ENCODE measurements at regions not wholly inside any gene's neighbourhood (a gene's known extent, or its start where the extent isn't known, plus 50 kb on each side); places are given as distances from the start of the nearest gene placed in this dataset.

- TF ChIP-seq GATA2 (IDR thresholded peaks at IDR 0.05; ENCODE audit: insufficient read depth, insufficient read length, low read depth, low read length) (no peak), MYC (IDR thresholded peaks at IDR 0.05; ENCODE audit: low read depth, low read length) (no peak), MAX (IDR thresholded peaks at IDR 0.05; ENCODE audit: insufficient read depth, insufficient read length) (no peak), FOS (IDR thresholded peaks at IDR 0.05; ENCODE audit: borderline replicate concordance, insufficient read depth, low read length) (no peak), POLR2A (IDR thresholded peaks at IDR 0.05; ENCODE audit: low read depth, low read length) (no peak)
- DNase-seq (ENCODE audit: low read depth, low spot score) (no peak), FAIRE-seq (no peak)
- Histone ChIP-seq H3K9ac (replicated peaks; ENCODE audit: extremely low read depth, insufficient read depth, low read length) (no peak overlapping the region), H3K4me1 (ENCODE audit: control insufficient read depth, extremely low read depth, insufficient read depth, low read length) (no peaks in the 10 kb centered on the region), H3K79me2 (ENCODE audit: control insufficient read depth, insufficient read depth, low read length) (no peaks in the 10 kb centered on the region), H3K27ac (ENCODE audit: insufficient read depth, low read depth, low read length) (no peak overlapping the region), H3K36me3 (ENCODE audit: control insufficient read depth in 2 of 2, extremely low read depth in 1 of 2, insufficient read depth in 2 of 2, low read length in 2 of 2) (no peaks in the 10 kb centered on the region), H3K9me1 (replicated peaks; ENCODE audit: control insufficient read depth, extremely low read depth, insufficient read depth, low read length) (no peaks in the 10 kb centered on the region), H3K4me2 (ENCODE audit: insufficient read depth, low read length) (no peak overlapping the region), H3K27me3 (ENCODE audit: control insufficient read depth in 2 of 2, insufficient read depth in 2 of 2, low read length in 2 of 2) (no peaks in the 10 kb centered on the region), H4K20me1 (replicated peaks; ENCODE audit: control insufficient read depth, extremely low read depth, insufficient read depth, low read length) (no peaks in the 10 kb centered on the region), H3K4me3 (replicated peaks in 1 of 3; ENCODE audit: insufficient read depth in 1 of 3, low read depth in 1 of 3, low read length in 3 of 3) (no peak overlapping the region), H2AFZ (ENCODE audit: low read depth, low read length) (no peak overlapping the region), H3K9me3 (replicated peaks; ENCODE audit: control insufficient read depth, insufficient read depth, low read length) (no peaks in the 10 kb centered on the region)
- dilution Hi-C loops (cut with MboI; ENCODE audit: extremely low pct_ligation_motif_present, low sequenced_read_pairs) (no loop called here), intact Hi-C loops (cut with micrococcal nuclease) (no loop called here)
- POLR2A ChIA-PET, result no interaction called here
- BruUV-seq (replicated peaks), result no TSS peak
- CTCF ChIA-PET, result interaction anchor here (1.4 kb wide), 1 partner anchor 13 kb away, joined by 3 read pairs; no protein-coding TSS in a partner anchor
Observed at GRCh38 chr2:129910446-129911362, 68.8 kb upstream of the RAB6C start.

GRCh38 chr2:129911363-129912065, 68.0 kb upstream of the RAB6C start:
- POLR2A ChIA-PET, result no interaction called here
- H3K27ac ChIP-seq (ENCODE audit: insufficient read depth, low read depth, low read length), result no peak overlapping the region
- TF ChIP-seq CTCF (IDR thresholded peaks at IDR 0.05; ENCODE audit: extremely low read depth in 1 of 2, insufficient read depth in 1 of 2, low read depth in 1 of 2, low read length in 2 of 2) (no peak), EZH2 (IDR thresholded peaks at IDR 0.05; ENCODE audit: borderline replicate concordance, low read depth, low read length, severe bottlenecking) (no peak), MYC (IDR thresholded peaks at IDR 0.05; ENCODE audit: low read depth, low read length) (no peak), GATA2 (IDR thresholded peaks at IDR 0.05; ENCODE audit: insufficient read depth, insufficient read length, low read depth, low read length) (no peak), FOS (IDR thresholded peaks at IDR 0.05; ENCODE audit: borderline replicate concordance, insufficient read depth, low read length) (no peak), POLR2A (IDR thresholded peaks at IDR 0.05; ENCODE audit: low read depth, low read length) (no peak), JUN (IDR thresholded peaks at IDR 0.05; ENCODE audit: borderline replicate concordance, insufficient read depth, insufficient read length, low read depth) (no peak), POLR2AphosphoS5 (IDR thresholded peaks at IDR 0.05; ENCODE audit: insufficient read depth, low read depth, low read length) (no peak)
- no peaks in the 10 kb centered on the region for H3K9me3 ChIP-seq (replicated peaks; ENCODE audit: control insufficient read depth, insufficient read depth, low read length)
- no TSS peak for BruUV-seq (replicated peaks)
- dilution Hi-C loops (cut with MboI; ENCODE audit: extremely low pct_ligation_motif_present, low sequenced_read_pairs), result no loop called here
- no peaks in the 10 kb centered on the region for H3K79me2 ChIP-seq (ENCODE audit: control insufficient read depth, insufficient read depth, low read length)
- DNase-seq (ENCODE audit: low read depth, low spot score), result no peak
- no peaks in the 10 kb centered on the region for H4K20me1 ChIP-seq (replicated peaks; ENCODE audit: control insufficient read depth, extremely low read depth, insufficient read depth, low read length)
- FAIRE-seq, result no peak
- intact Hi-C loops (cut with micrococcal nuclease), result no loop called here
- no peaks in the 10 kb centered on the region for H3K4me1 ChIP-seq (ENCODE audit: control insufficient read depth, extremely low read depth, insufficient read depth, low read length)
- H3K4me3 ChIP-seq (replicated peaks in 1 of 3; ENCODE audit: insufficient read depth in 1 of 3, low read depth in 1 of 3, low read length in 3 of 3), result no peak overlapping the region
- no peaks in the 10 kb centered on the region for H3K27me3 ChIP-seq (ENCODE audit: control insufficient read depth in 2 of 2, insufficient read depth in 2 of 2, low read length in 2 of 2)
- H3K36me3 ChIP-seq (ENCODE audit: control insufficient read depth in 2 of 2, extremely low read depth in 1 of 2, insufficient read depth in 2 of 2, low read length in 2 of 2), result no peaks in the 10 kb centered on the region
- no peaks in the 10 kb centered on the region for H3K9me1 ChIP-seq (replicated peaks; ENCODE audit: control insufficient read depth, extremely low read depth, insufficient read depth, low read length)
- no peak overlapping the region for H3K4me2 ChIP-seq (ENCODE audit: insufficient read depth, low read length)
- no peak overlapping the region for H2AFZ ChIP-seq (ENCODE audit: low read depth, low read length)
- H3K9ac ChIP-seq (replicated peaks; ENCODE audit: extremely low read depth, insufficient read depth, low read length), result no peak overlapping the region
- CTCF ChIA-PET, result no interaction called here
